Effector memory CD4-positive, alpha-beta T cell (primary cell): ENCODE measurements at regions not wholly inside any gene's neighbourhood (a gene's known extent, or its start where the extent isn't known, plus 50 kb on each side); places are given as distances from the start of the nearest gene placed in this dataset.
"Not testable (repeated sequence)": the region's sequence is repeated elsewhere in the genome, so short reads cannot be mapped to it uniquely, and the experiment has no call there.

Experiments used
- DNase-seq, 3 donors: peaks; one replicate each; pipeline ENCODE4 v3.0.0-alpha.2; 2020
- H3K27ac ChIP-seq: 2 replicates; pipeline ENCODE4 v1.7.0; 2013; ENCODE audit warnings: mild to moderate bottlenecking, low read length, moderate library complexity; ENCODE audit not compliant: insufficient read depth, poor library complexity, severe bottlenecking
- H3K27me3 ChIP-seq: replicated peaks from 2 replicates; pipeline ENCODE4 v1.7.0; 2013; ENCODE audit warnings: mild to moderate bottlenecking, low read length; ENCODE audit not compliant: insufficient read depth, control insufficient read depth, poor library complexity, severe bottlenecking
- H3K36me3 ChIP-seq: 2 replicates; pipeline ENCODE4 v1.7.0; 2013; ENCODE audit warnings: mild to moderate bottlenecking, low read length, moderate library complexity; ENCODE audit not compliant: control insufficient read depth, insufficient read depth
- H3K4me1 ChIP-seq: 2 replicates; pipeline ENCODE4 v1.7.0; 2013; ENCODE audit warnings: low read length, mild to moderate bottlenecking; ENCODE audit not compliant: control insufficient read depth, insufficient read depth, poor library complexity, severe bottlenecking
- H3K4me3 ChIP-seq: 2 replicates; pipeline ENCODE4 v1.7.0; 2013; ENCODE audit warnings: low read length, low read depth, mild to moderate bottlenecking; ENCODE audit not compliant: insufficient read depth, poor library complexity, severe bottlenecking
- H3K9me3 ChIP-seq: 2 replicates; pipeline ENCODE4 v1.7.0; 2013; ENCODE audit warnings: mild to moderate bottlenecking, low read length, moderate library complexity; ENCODE audit not compliant: control insufficient read depth

- H3K4me3 ChIP-seq, result no peak overlapping the region
- H3K36me3 ChIP-seq, result no peaks in the 10 kb centered on the region
- no peak for DNase-seq
- no peaks in the 10 kb centered on the region for H3K4me1 ChIP-seq
- H3K27ac ChIP-seq, result no peak overlapping the region
- H3K9me3 ChIP-seq, result no peaks in the 10 kb centered on the region
- H3K27me3 ChIP-seq, result peaks cover 3% of the 10 kb centered on the region
These were observed 383.2 kb upstream of the CCL2 start for GRCh38 chr17:33871720-33872540.

- DNase-seq, result no peak
- H3K4me1 ChIP-seq, result no peaks in the 10 kb centered on the region
- peaks cover 3% of the 10 kb centered on the region for H3K27me3 ChIP-seq
- no peaks in the 10 kb centered on the region for H3K9me3 ChIP-seq
- no peak overlapping the region for H3K4me3 ChIP-seq
- no peaks in the 10 kb centered on the region for H3K36me3 ChIP-seq
- H3K27ac ChIP-seq, result no peak overlapping the region
These were observed 381.9 kb upstream of the CCL2 start for GRCh38 chr17:33873201-33873617.

- Histone ChIP-seq H3K4me3 (no peak overlapping the region), H3K36me3 (no peaks in the 10 kb centered on the region), H3K27me3 (peaks cover 3% of the 10 kb centered on the region), H3K27ac (no peak overlapping the region), H3K4me1 (no peaks in the 10 kb centered on the region), H3K9me3 (no peaks in the 10 kb centered on the region)
- no peak for DNase-seq
These were observed 380.4 kb upstream of the CCL2 start for GRCh38 chr17:33874617-33875060.

GRCh38 chr17:33875973-33876372, 379.1 kb upstream of the CCL2 start:
- no peak for DNase-seq
- Histone ChIP-seq H3K9me3 (no peaks in the 10 kb centered on the region), H3K27me3 (peaks cover under 1% of the 10 kb centered on the region), H3K4me1 (no peaks in the 10 kb centered on the region), H3K27ac (no peak overlapping the region), H3K4me3 (no peak overlapping the region), H3K36me3 (no peaks in the 10 kb centered on the region)

- not testable (repeated sequence) for H3K36me3 ChIP-seq, H3K9me3 ChIP-seq, H3K4me1 ChIP-seq, H3K27me3 ChIP-seq, H3K4me3 ChIP-seq, DNase-seq, H3K27ac ChIP-seq
These were observed 372.8 kb upstream of the CCL2 start for GRCh38 chr17:33882273-33882672.

- DNase-seq, H3K36me3 ChIP-seq, H3K4me3 ChIP-seq, H3K27me3 ChIP-seq, H3K4me1 ChIP-seq, H3K27ac ChIP-seq, H3K9me3 ChIP-seq: not testable (repeated sequence)
These were observed 372.4 kb upstream of the CCL2 start for GRCh38 chr17:33882677-33883076.

GRCh38 chr17:33888455-33888854, 366.6 kb upstream of the CCL2 start:
- no peak for DNase-seq
- Histone ChIP-seq H3K4me3 (no peak overlapping the region), H3K27me3 (no peaks in the 10 kb centered on the region), H3K27ac (no peak overlapping the region), H3K36me3 (no peaks in the 10 kb centered on the region), H3K9me3 (no peaks in the 10 kb centered on the region), H3K4me1 (no peaks in the 10 kb centered on the region)

GRCh38 chr17:33889040-33889439, 366.0 kb upstream of the CCL2 start:
- Histone ChIP-seq H3K9me3 (no peaks in the 10 kb centered on the region), H3K27ac (no peak overlapping the region), H3K4me3 (no peak overlapping the region), H3K36me3 (no peaks in the 10 kb centered on the region), H3K4me1 (no peaks in the 10 kb centered on the region), H3K27me3 (no peaks in the 10 kb centered on the region)
- no peak for DNase-seq

- no peaks in the 10 kb centered on the region for H3K27me3 ChIP-seq
- no peaks in the 10 kb centered on the region for H3K9me3 ChIP-seq
- H3K36me3 ChIP-seq, result no peaks in the 10 kb centered on the region
- H3K4me3 ChIP-seq, result no peak overlapping the region
- H3K4me1 ChIP-seq, result no peaks in the 10 kb centered on the region
- H3K27ac ChIP-seq, result no peak overlapping the region
- DNase-seq, result no peak
These were observed 365.3 kb upstream of the CCL2 start for GRCh38 chr17:33889766-33890165.

GRCh38 chr17:33892717-33893591, 362.1 kb upstream of the CCL2 start:
- Histone ChIP-seq H3K27me3 (no peaks in the 10 kb centered on the region), H3K9me3 (no peaks in the 10 kb centered on the region), H3K4me3 (no peak overlapping the region), H3K27ac (no peak overlapping the region), H3K4me1 (no peaks in the 10 kb centered on the region), H3K36me3 (no peaks in the 10 kb centered on the region)
- no peak for DNase-seq
